DMS53 (cell line): ENCODE measurements at regions not wholly inside any gene's neighbourhood (a gene's known extent, or its start where the extent isn't known, plus 50 kb on each side); places are given as distances from the start of the nearest gene placed in this dataset.
A peak's percentile ranks its signal among the peaks of the same experiment; 100 is the strongest.

Source experiments
- DNase-seq: peaks from one replicate; lab custom pipeline; 2025; lab: John Stamatoyannopoulos, UW

GRCh38 chr2:5953525-5953924, 261.3 kb downstream of the SOX11 start:
- DNase-seq: no peak

GRCh38 chr2:5954509-5954908, 262.3 kb downstream of the SOX11 start:
- no peak for DNase-seq

- DNase-seq: no peak
These were observed 263.7 kb downstream of the SOX11 start for GRCh38 chr2:5955921-5956320.

- peak; percentile 83 for DNase-seq
These were observed 267.9 kb downstream of the SOX11 start for GRCh38 chr2:5959836-5960820.

GRCh38 chr2:5967506-5967905, 275.3 kb downstream of the SOX11 start:
- no peak for DNase-seq

- DNase-seq: no peak
These were observed 277.1 kb downstream of the SOX11 start for GRCh38 chr2:5969303-5969702.

DNA sequence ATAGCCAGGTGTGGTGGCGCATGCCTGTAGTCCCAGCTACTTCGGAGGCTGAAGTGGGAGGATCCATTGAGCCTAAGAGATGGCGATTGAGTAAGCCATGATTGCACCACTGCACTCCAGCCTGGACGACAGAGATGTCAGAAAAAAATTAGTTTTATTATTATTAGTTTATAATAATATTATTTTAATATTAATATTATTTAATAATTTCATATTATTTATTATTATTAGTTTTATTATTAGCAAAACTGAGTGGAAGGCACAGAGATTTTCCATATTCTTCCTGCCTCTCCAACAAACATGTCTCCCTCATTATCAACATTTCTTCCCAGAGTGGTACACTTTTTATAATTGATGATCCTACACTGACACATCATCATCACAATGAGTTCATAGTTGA, 278.2 kb downstream of the SOX11 start:
- no peak for DNase-seq

DNA sequence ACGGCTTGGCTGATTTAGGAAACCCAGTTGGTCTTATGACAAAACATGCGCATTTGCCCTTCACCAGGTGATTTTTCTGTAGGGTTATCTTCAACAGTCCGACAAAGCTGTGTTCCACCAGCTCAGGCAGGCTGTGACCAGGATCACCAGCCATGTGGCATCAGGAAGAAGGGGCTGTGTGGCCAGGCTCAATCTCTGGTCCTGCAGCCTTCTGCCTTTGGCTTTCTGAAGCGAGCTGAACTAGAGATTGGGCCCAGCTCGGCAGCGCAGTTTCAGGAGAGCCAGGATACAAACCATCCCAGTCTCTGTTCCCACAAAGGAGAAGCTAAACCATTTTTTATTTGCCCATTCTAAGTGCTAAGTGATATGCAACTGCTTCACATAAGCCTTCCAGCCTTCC, 282.3 kb downstream of the SOX11 start:
- DNase-seq: no peak

GRCh38 chr2:5975401-5975800, 283.2 kb downstream of the SOX11 start:
- DNase-seq: no peak

GRCh38 chr2:5976531-5977065, 284.4 kb downstream of the SOX11 start:
- no peak for DNase-seq

GRCh38 chr2:5977477-5977876, 285.3 kb downstream of the SOX11 start:
- DNase-seq: peak; percentile 26

DNA sequence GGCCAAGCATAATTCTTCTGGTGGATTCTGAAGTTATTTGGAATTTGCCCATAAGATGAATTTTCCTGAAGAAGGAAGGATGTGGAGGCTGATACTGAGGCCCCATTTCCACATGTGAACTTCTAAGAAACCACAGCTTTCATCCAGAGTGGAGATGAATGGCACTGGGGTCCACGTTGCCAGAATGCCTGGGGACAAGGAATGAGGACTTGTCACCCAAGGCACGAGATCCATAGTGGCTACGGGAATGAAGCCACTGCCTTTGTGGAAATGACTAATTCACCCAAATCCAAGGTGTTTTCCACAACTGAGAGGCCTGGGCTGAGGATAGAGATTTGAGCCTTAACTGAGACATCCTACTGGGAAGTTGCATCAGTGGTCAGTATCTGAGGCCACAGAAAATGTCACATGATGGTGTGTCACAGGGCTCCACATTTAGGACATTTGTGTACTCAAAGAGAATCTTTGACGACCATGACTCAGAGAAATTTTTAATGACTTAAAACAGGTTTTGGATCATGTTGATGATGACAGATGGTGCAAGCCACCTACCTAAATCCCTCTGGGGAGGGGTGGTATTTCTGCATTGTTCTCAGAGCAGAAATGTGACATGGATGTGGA, 286.1 kb downstream of the SOX11 start:
- DNase-seq: peak; percentile 9

- DNase-seq: peak; percentile 23
These were observed 288.4 kb downstream of the SOX11 start for GRCh38 chr2:5980450-5981190.

GRCh38 chr2:5982193-5982902, 290.2 kb downstream of the SOX11 start:
- no peak for DNase-seq

DNA sequence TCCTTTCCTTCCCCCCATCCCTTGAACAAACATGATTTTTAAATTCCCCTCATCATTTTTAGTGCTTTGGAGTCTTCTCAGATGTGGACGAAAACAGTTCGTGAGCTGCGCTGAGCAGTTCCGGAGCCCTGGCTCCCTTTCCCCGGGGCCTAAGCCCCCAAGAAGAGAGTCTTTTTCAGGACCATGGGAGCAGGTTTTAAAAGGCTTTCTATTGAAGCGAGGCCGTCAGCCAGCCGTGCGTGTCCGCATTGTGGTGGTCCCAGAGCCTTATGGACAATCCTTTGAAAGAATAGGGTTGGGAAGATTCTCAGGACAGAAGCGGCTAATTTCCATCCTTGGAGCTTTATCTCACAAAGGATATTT, 290.7 kb downstream of the SOX11 start:
- no peak for DNase-seq

DNA sequence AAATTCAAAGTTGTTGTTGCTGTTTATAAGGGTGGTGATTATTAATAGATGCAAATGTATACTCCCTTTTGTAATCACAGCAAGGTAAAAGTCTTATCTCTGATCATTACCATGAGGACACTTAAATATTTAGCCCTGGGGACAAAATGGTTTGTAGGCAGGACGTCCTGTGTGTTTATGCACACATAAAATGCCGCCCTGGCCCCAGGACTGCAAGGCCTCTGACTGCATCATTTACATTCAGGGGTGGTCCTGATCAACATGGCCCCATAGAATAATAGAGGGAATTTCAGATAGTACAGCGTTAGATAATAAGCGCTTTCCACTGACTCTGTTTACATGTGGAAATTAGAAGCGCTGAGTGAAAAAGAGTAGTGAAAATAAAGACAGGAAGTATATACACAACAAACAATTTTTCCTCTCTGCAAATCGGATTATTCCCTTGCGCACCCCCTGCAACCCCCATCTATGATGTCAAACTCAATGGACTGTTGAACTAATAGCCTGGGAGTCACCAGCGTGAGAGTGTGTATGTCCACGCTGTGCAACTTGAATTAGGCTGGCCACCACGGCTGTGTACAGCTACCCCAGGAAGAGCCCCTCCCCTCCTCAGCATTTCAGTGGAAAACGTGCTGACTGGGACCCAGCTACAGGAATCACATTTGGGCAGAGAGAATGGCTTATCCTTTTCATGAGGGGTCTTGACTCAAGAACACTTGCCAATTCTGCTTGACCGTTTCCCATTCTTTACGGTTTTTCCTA, 291.5 kb downstream of the SOX11 start:
- no peak for DNase-seq

GRCh38 chr2:5984273-5984655, 292.1 kb downstream of the SOX11 start:
- no peak for DNase-seq

- DNase-seq: no peak
These were observed 292.8 kb downstream of the SOX11 start for GRCh38 chr2:5984946-5985345.

GRCh38 chr2:5985536-5986385, 293.6 kb downstream of the SOX11 start:
- no peak for DNase-seq
